ENCODE measurements at regions not wholly inside any gene's neighbourhood (a gene's known extent, or its start where the extent isn't known, plus 50 kb on each side); places are given as distances from the start of the nearest gene placed in this dataset.

GRCh38 chr7:67440321-67440720, 443.7 kb downstream of the TYW1 start:
- ChIA-PET CTCF (no interaction called here), POLR2A (no interaction called here)
- H3K36me3 ChIP-seq (ENCODE audit: control insufficient read depth in 2 of 2, insufficient read depth in 1 of 2, low read length in 2 of 2): no peaks in the 10 kb centered on the region
- TF ChIP-seq ZNF140 (tag by site-specific recombination; IDR thresholded peaks at IDR 0.05): no peak
- no peak for TF ChIP-seq ZFP3 (tag by site-specific recombination; IDR thresholded peaks at IDR 0.05; ENCODE audit: low read depth)
- TF ChIP-seq ZBTB26 (tag by site-specific recombination; optimal IDR thresholded peaks at IDR 0.05): no peak
- no peak for TF ChIP-seq ZNF623 (tag by site-specific recombination; IDR thresholded peaks at IDR 0.05)
- TF ChIP-seq ZNF629 (tag by site-specific recombination; IDR thresholded peaks at IDR 0.05): no peak
- TF ChIP-seq ZNF654 (tag by site-specific recombination; IDR thresholded peaks at IDR 0.05; ENCODE audit: low read depth): no peak
- TF ChIP-seq ZSCAN30 (tag by site-specific recombination; IDR thresholded peaks at IDR 0.05): no peak
- TF ChIP-seq ZNF214 (tag by site-specific recombination; IDR thresholded peaks at IDR 0.05; ENCODE audit: borderline replicate concordance): no peak
- no peak for TF ChIP-seq ZNF175 (tag by site-specific recombination; IDR thresholded peaks at IDR 0.05)
- no peak for TF ChIP-seq ZNF426 (tag by site-specific recombination; IDR thresholded peaks at IDR 0.05)
- no peak for TF ChIP-seq ZNF580 (tag by site-specific recombination; IDR thresholded peaks at IDR 0.05)
- no peak for TF ChIP-seq ZEB2 (tag by site-specific recombination; IDR thresholded peaks at IDR 0.05)
- no peak for TF ChIP-seq ZNF19 (tag by site-specific recombination; IDR thresholded peaks at IDR 0.05; ENCODE audit: low read depth)
- no peak for TF ChIP-seq ZBTB10 (tag by site-specific recombination; IDR thresholded peaks at IDR 0.05)
- no peak for TF ChIP-seq ZNF626 (tag by site-specific recombination; IDR thresholded peaks at IDR 0.05)
- no peak for TF ChIP-seq BCL6B (tag by site-specific recombination; IDR thresholded peaks at IDR 0.05)
- no peak for TF ChIP-seq ZNF112 (tag by site-specific recombination; IDR thresholded peaks at IDR 0.05)
- no peak for TF ChIP-seq SCRT1 (tag by site-specific recombination; IDR thresholded peaks at IDR 0.05; ENCODE audit: borderline replicate concordance)
- no peak for TF ChIP-seq ZNF221 (tag by site-specific recombination; IDR thresholded peaks at IDR 0.05; ENCODE audit: borderline replicate concordance)
- no peak for TF ChIP-seq ZNF391 (tag by site-specific recombination; IDR thresholded peaks at IDR 0.05; ENCODE audit: borderline replicate concordance, low read depth)
- H3K4me1 ChIP-seq (ENCODE audit: control insufficient read depth, insufficient read depth, low read length): no peaks in the 10 kb centered on the region
- H3K9me3 ChIP-seq (ENCODE audit: control insufficient read depth, insufficient read depth, low read depth, low read length): no peaks in the 10 kb centered on the region
- H3K4me3 ChIP-seq (ENCODE audit: low read depth, low read length): no peak overlapping the region
- H3K27ac ChIP-seq (ENCODE audit: extremely low read depth, low read depth, low read length): no peak overlapping the region

- Histone ChIP-seq H3K4me3 (ENCODE audit: low read depth, low read length) (no peak overlapping the region), H3K36me3 (ENCODE audit: control insufficient read depth in 2 of 2, insufficient read depth in 1 of 2, low read length in 2 of 2) (no peaks in the 10 kb centered on the region), H3K27ac (ENCODE audit: extremely low read depth, low read depth, low read length) (no peak overlapping the region), H3K9me3 (ENCODE audit: control insufficient read depth, insufficient read depth, low read depth, low read length) (no peaks in the 10 kb centered on the region), H3K4me1 (ENCODE audit: control insufficient read depth, insufficient read depth, low read length) (no peaks in the 10 kb centered on the region)
- ChIA-PET POLR2A (no interaction called here), CTCF (interaction anchor here (0.6 to 0.7 kb wide), 2 partner anchors 154 to 1674 kb away, joined by 3 read pairs; no protein-coding TSS in a partner anchor)
- TF ChIP-seq ZNF624 (tag by site-specific recombination; IDR thresholded peaks at IDR 0.05): no peak
- no peak for TF ChIP-seq ZNF404 (tag by site-specific recombination; IDR thresholded peaks at IDR 0.05)
- TF ChIP-seq GFI1B (tag by site-specific recombination; IDR thresholded peaks at IDR 0.05): no peak
- no peak for TF ChIP-seq EGR2 (tag by site-specific recombination; IDR thresholded peaks at IDR 0.05; ENCODE audit: low read depth)
- no peak for TF ChIP-seq KLF7 (tag by site-specific recombination; IDR thresholded peaks at IDR 0.05; ENCODE audit: borderline replicate concordance)
- TF ChIP-seq FEZF1 (tag by site-specific recombination; IDR thresholded peaks at IDR 0.05): no peak
- TF ChIP-seq ZNF76 (tag by site-specific recombination; IDR thresholded peaks at IDR 0.05; ENCODE audit: borderline replicate concordance, low read depth): no peak
- no peak for TF ChIP-seq ZNF747 (tag by site-specific recombination; IDR thresholded peaks at IDR 0.05)
- TF ChIP-seq ZBTB48 (tag by site-specific recombination; IDR thresholded peaks at IDR 0.05): no peak
- no peak for TF ChIP-seq ZNF248 (tag by site-specific recombination; IDR thresholded peaks at IDR 0.05)
- TF ChIP-seq ZNF223 (tag by site-specific recombination; IDR thresholded peaks at IDR 0.05): no peak
- no peak for TF ChIP-seq ZSCAN16 (tag by site-specific recombination; IDR thresholded peaks at IDR 0.05)
Observed at GRCh38 chr7:67445728-67446127, 449.1 kb downstream of the TYW1 start.

Data from HEK293 (cell line).